Endothelial cell of umbilical vein (primary cell): ENCODE measurements at regions not wholly inside any gene's neighbourhood (a gene's known extent, or its start where the extent isn't known, plus 50 kb on each side); places are given as distances from the start of the nearest gene placed in this dataset.

ENCODE experiments used
- BruUV-seq: library from RNA; stranded (reverse); fragments of 400-500 nt; replicated peaks from 2 replicates; lab custom pipeline; 2021; lab: Mats Ljungman, UMichigan
- CTCF ChIA-PET: fragments of 300-600, 350-600 bp; sonication (Branson Sonifier 250); formaldehyde crosslinking; loops from one replicate; lab custom pipeline; 2021; ENCODE audit warnings: antibody characterized with exemption, inconsistent platforms; lab: Charles Lee
- POLR2A ChIA-PET: fragments of 300-600, 350-600 bp; sonication (Branson Sonifier 250); formaldehyde crosslinking; loops from one replicate; lab custom pipeline; 2021; ENCODE audit warnings: antibody characterized with exemption, inconsistent platforms; lab: Charles Lee
- DNase-seq: peaks from one replicate; pipeline ENCODE4 v3.0.0-alpha.2; 2011; ENCODE audit warnings: low read depth, low spot score
- FAIRE-seq: peaks from 2 replicates; lab custom pipeline; 2011; peaks lifted over from hg19 to GRCh38; lab: Jason Lieb, UNC
- H2AFZ ChIP-seq: 2 replicates; pipeline ENCODE4 v1.6.0; 2012; ENCODE audit warnings: low read depth, low read length, control low read depth, inconsistent platforms
- H3K27ac ChIP-seq: 2 replicates; pipeline ENCODE4 v1.5.1; 2011; ENCODE audit warnings: low read depth, mild to moderate bottlenecking, control low read depth, low read length, moderate library complexity; ENCODE audit not compliant: insufficient read depth
- H3K27me3 ChIP-seq, 2 experiments: 2 replicates each; pipeline versions ENCODE4 v1.6.0 to v1.6.1; 2011; ENCODE audit warnings: low read length in 2 of 2, mixed read lengths in 1 of 2; ENCODE audit not compliant: control insufficient read depth in 2 of 2, insufficient read depth in 2 of 2
- H3K36me3 ChIP-seq, 2 experiments: 2 replicates in 1 of 2; 3 replicates in 1 of 2; pipeline ENCODE4 v1.5.1; 2011; ENCODE audit warnings: low read length in 2 of 2, mild to moderate bottlenecking in 1 of 2, moderate library complexity in 1 of 2; ENCODE audit not compliant: control insufficient read depth in 2 of 2, insufficient read depth in 2 of 2; ENCODE audit errors: extremely low read depth in 1 of 2
- H3K4me1 ChIP-seq: 3 replicates; pipeline ENCODE4 v1.5.1; 2011; ENCODE audit warnings: mild to moderate bottlenecking, low read length; ENCODE audit not compliant: control insufficient read depth, insufficient read depth; ENCODE audit errors: extremely low read depth
- H3K4me2 ChIP-seq: 2 replicates; pipeline ENCODE4 v1.6.1; 2011; ENCODE audit warnings: low read length, control low read depth, mixed read lengths; ENCODE audit not compliant: insufficient read depth
- H3K4me3 ChIP-seq, 3 experiments: fragments of 200-600 bp in 1 of 3; sonication (generic), shearing (Covaris generic) in 1 of 3; replicated peaks in 1 of 3; 2 replicates each; pipeline ENCODE4 v1.5.1; 2011 to 2016; ENCODE audit warnings: control low read depth in 3 of 3, low read length in 3 of 3, mild to moderate bottlenecking in 2 of 3, inconsistent platforms in 1 of 3, low read depth in 1 of 3, moderate library complexity in 1 of 3; ENCODE audit not compliant: insufficient read depth in 1 of 3
- H3K79me2 ChIP-seq: 2 replicates; pipeline ENCODE4 v1.6.0; 2012; ENCODE audit warnings: low read length, inconsistent platforms; ENCODE audit not compliant: control insufficient read depth, insufficient read depth
- H3K9ac ChIP-seq: replicated peaks from 2 replicates; pipeline ENCODE3; 2011; ENCODE audit warnings: low read length, control low read depth; ENCODE audit not compliant: insufficient read depth; ENCODE audit errors: extremely low read depth
- H3K9me1 ChIP-seq: replicated peaks from 3 replicates; pipeline ENCODE4 v1.6.0; 2011; ENCODE audit warnings: mild to moderate bottlenecking, low read length; ENCODE audit not compliant: control insufficient read depth, insufficient read depth; ENCODE audit errors: extremely low read depth
- H3K9me3 ChIP-seq: replicated peaks from 2 replicates; pipeline ENCODE4 v1.5.1; 2012; ENCODE audit warnings: low read length, inconsistent platforms; ENCODE audit not compliant: control insufficient read depth, insufficient read depth
- H4K20me1 ChIP-seq: replicated peaks from 2 replicates; pipeline ENCODE3; 2011; ENCODE audit warnings: mild to moderate bottlenecking, low read length; ENCODE audit not compliant: control insufficient read depth, insufficient read depth; ENCODE audit errors: extremely low read depth
- CTCF ChIP-seq, 2 donors: IDR thresholded peaks; 1 replicate in 1 of 2; 2 replicates in 1 of 2; pipeline ENCODE4 v1.5.1; 2011; ENCODE audit warnings: low read length in 2 of 2, mild to moderate bottlenecking in 2 of 2, moderate library complexity in 2 of 2, control low read depth in 1 of 2, inconsistent platforms in 1 of 2, low read depth in 1 of 2; ENCODE audit not compliant: insufficient read depth in 1 of 2; ENCODE audit errors: extremely low read depth in 1 of 2
- EZH2 ChIP-seq: IDR thresholded peaks from 2 replicates; pipeline ENCODE4 v1.6.1; 2012; ENCODE audit warnings: borderline replicate concordance, low read depth, mild to moderate bottlenecking, moderate library complexity, low read length, inconsistent platforms; ENCODE audit not compliant: severe bottlenecking
- FOS ChIP-seq: IDR thresholded peaks from 2 replicates; pipeline ENCODE4 v1.6.1; 2011; ENCODE audit warnings: mild to moderate bottlenecking, low read length, moderate library complexity, borderline replicate concordance; ENCODE audit not compliant: insufficient read depth
- GATA2 ChIP-seq: IDR thresholded peaks from 2 replicates; pipeline ENCODE4 v1.7.0; 2011; ENCODE audit warnings: low read depth, mild to moderate bottlenecking, moderate library complexity, mixed read lengths, low read length; ENCODE audit not compliant: insufficient read length, insufficient read depth
- JUN ChIP-seq: IDR thresholded peaks from 2 replicates; pipeline ENCODE4 v1.6.1; 2011; ENCODE audit warnings: borderline replicate concordance, low read depth; ENCODE audit not compliant: insufficient read length, insufficient read depth
- MAX ChIP-seq: IDR thresholded peaks from 2 replicates; pipeline ENCODE4 v1.6.1; 2011; ENCODE audit not compliant: insufficient read depth, insufficient read length
- MYC ChIP-seq: IDR thresholded peaks from one replicate; pipeline ENCODE4 v1.6.1; 2011; ENCODE audit warnings: mild to moderate bottlenecking, low read depth, low read length
- POLR2A ChIP-seq: IDR thresholded peaks from 2 replicates; pipeline ENCODE4 v1.6.1; 2012; ENCODE audit warnings: low read depth, mild to moderate bottlenecking, control low read depth, low read length
- POLR2AphosphoS5 ChIP-seq: IDR thresholded peaks from 2 replicates; pipeline ENCODE4 v1.6.1; 2012; ENCODE audit warnings: low read depth, mild to moderate bottlenecking, control low read depth, low read length, moderate library complexity; ENCODE audit not compliant: insufficient read depth
- dilution Hi-C: fragments of 300-500 bp; cut with MboI; formaldehyde crosslinking; loops from one replicate; pipeline ENCODE4 v1.15.0; 2019; ENCODE audit warnings: low sequenced_read_pairs; ENCODE audit not compliant: extremely low pct_ligation_motif_present
- intact Hi-C: fragments of 100-400 bp; cut with micrococcal nuclease; formaldehyde crosslinking; loops from one replicate; pipeline ENCODE4 v1.10.0; 2022

GRCh38 chr22:27068121-27068520, 410.7 kb downstream of the MIAT start:
- H3K4me1 ChIP-seq, result no peaks in the 10 kb centered on the region
- intact Hi-C loops (no loop called here), dilution Hi-C loops (no loop called here)
- H3K4me2 ChIP-seq, result no peak overlapping the region
- CTCF ChIA-PET, result no interaction called here
- no peak for TF ChIP-seq POLR2AphosphoS5
- TF ChIP-seq POLR2A, result no peak
- TF ChIP-seq CTCF (IDR thresholded peaks at IDR 0.05; ENCODE audit: extremely low read depth in 1 of 2, insufficient read depth in 1 of 2, low read depth in 1 of 2, low read length in 2 of 2), result no peak
- no peak for TF ChIP-seq JUN
- TF ChIP-seq FOS, result no peak
- TF ChIP-seq MYC, result no peak
- TF ChIP-seq EZH2, result no peak
- TF ChIP-seq MAX, result no peak
- TF ChIP-seq GATA2, result no peak
- DNase-seq, result no peak
- no peak overlapping the region for H2AFZ ChIP-seq
- no peaks in the 10 kb centered on the region for H3K9me3 ChIP-seq
- peaks cover 12 to 20% of the 10 kb centered on the region in 2 experiments for H3K27me3 ChIP-seq
- H3K9ac ChIP-seq, result no peak overlapping the region
- H3K9me1 ChIP-seq, result no peaks in the 10 kb centered on the region
- no peaks in the 10 kb centered on the region for H3K79me2 ChIP-seq
- POLR2A ChIA-PET, result no interaction called here
- BruUV-seq, result no TSS peak
- no peaks in the 10 kb centered on the region for H4K20me1 ChIP-seq
- FAIRE-seq, result no peak
- no peaks in the 10 kb centered on the region for H3K36me3 ChIP-seq
- H3K4me3 ChIP-seq, result no peak overlapping the region
- H3K27ac ChIP-seq, result no peak overlapping the region
